ENCODE measurements at regions not wholly inside any gene's neighbourhood (a gene's known extent, or its start where the extent isn't known, plus 50 kb on each side); places are given as distances from the start of the nearest gene placed in this dataset.
A peak's percentile ranks its signal among the peaks of the same experiment; 100 is the strongest.

GRCh38 chr10:33899578-33900531 is 565.4 kb upstream of the NRP1 start:
- Histone ChIP-seq H3K79me2 (ENCODE audit: insufficient read depth) (no peaks in the 10 kb centered on the region), H4K20me1 (ENCODE audit: insufficient read depth) (no peaks in the 10 kb centered on the region), H3K4me2 (ENCODE audit: unreplicated experiment) (no peak overlapping the region), H3K9me3 (ENCODE audit: low read depth) (no peaks in the 10 kb centered on the region), H3K4me3 (no peak overlapping the region), H3K9me2 (ENCODE audit: insufficient read depth) (no peaks in the 10 kb centered on the region), H3K9ac (no peak overlapping the region), H3K36me3 (ENCODE audit: low read depth) (no peaks in the 10 kb centered on the region), H3F3A (ENCODE audit: insufficient read depth) (peaks cover 19% of the 10 kb centered on the region), H2AFZ (no peak overlapping the region), H3K4me1 (ENCODE audit: insufficient read depth) (peaks cover 24% of the 10 kb centered on the region), H3K27me3 (replicated peaks; ENCODE audit: insufficient read depth) (no peaks in the 10 kb centered on the region), H3K27ac (no peak overlapping the region)
- WGBS, 2 experiments (ENCODE audit: low coverage in 1 of 2, low lambda C conversion rate in 2 of 2, missing lambda C conversion rate in 2 of 2): 35 to 40% methylated on average over 5 of the region's 5 CpGs
- TF ChIP-seq EZH2phosphoT487 (IDR thresholded peaks at IDR 0.05; ENCODE audit: insufficient read depth, low read depth): no peak
- no peak for TF ChIP-seq EZH2 (IDR thresholded peaks at IDR 0.05; ENCODE audit: insufficient read depth, poor library complexity, severe bottlenecking)
- in situ Hi-C loops (cut with MboI): no loop called here
- peak; percentile 10 for DNase-seq

GRCh38 chr10:33897291-33897752 is 562.9 kb upstream of the NRP1 start:
- TF ChIP-seq EZH2 (IDR thresholded peaks at IDR 0.05; ENCODE audit: insufficient read depth, poor library complexity, severe bottlenecking): no peak
- no peak for TF ChIP-seq EZH2phosphoT487 (IDR thresholded peaks at IDR 0.05; ENCODE audit: insufficient read depth, low read depth)
- in situ Hi-C loops (cut with MboI): no loop called here
- no peaks in the 10 kb centered on the region for H3K79me2 ChIP-seq (ENCODE audit: insufficient read depth)
- no peak overlapping the region for H3K4me3 ChIP-seq
- DNase-seq: peak; percentile 61
- H2AFZ ChIP-seq: no peak overlapping the region
- 66 to 69% methylated on average over 6 of the region's 6 CpGs for WGBS, 2 experiments (ENCODE audit: low coverage in 1 of 2, low lambda C conversion rate in 2 of 2, missing lambda C conversion rate in 2 of 2)
- H3K4me2 ChIP-seq (ENCODE audit: unreplicated experiment): no peak overlapping the region
- no peak overlapping the region for H3K27ac ChIP-seq
- peaks cover 24% of the 10 kb centered on the region for H3K4me1 ChIP-seq (ENCODE audit: insufficient read depth)
- no peaks in the 10 kb centered on the region for H3K9me2 ChIP-seq (ENCODE audit: insufficient read depth)
- H3K9me3 ChIP-seq (ENCODE audit: low read depth): no peaks in the 10 kb centered on the region
- H4K20me1 ChIP-seq (ENCODE audit: insufficient read depth): no peaks in the 10 kb centered on the region
- H3F3A ChIP-seq (ENCODE audit: insufficient read depth): peaks cover 19% of the 10 kb centered on the region
- no peaks in the 10 kb centered on the region for H3K27me3 ChIP-seq (replicated peaks; ENCODE audit: insufficient read depth)
- H3K36me3 ChIP-seq (ENCODE audit: low read depth): no peaks in the 10 kb centered on the region
- H3K9ac ChIP-seq: no peak overlapping the region

- DNase-seq: peak; percentile 23
- Histone ChIP-seq H3K9me3 (ENCODE audit: low read depth) (no peaks in the 10 kb centered on the region), H3K9me2 (ENCODE audit: insufficient read depth) (no peaks in the 10 kb centered on the region), H3K36me3 (ENCODE audit: low read depth) (no peaks in the 10 kb centered on the region), H3K27ac (no peak overlapping the region), H3K4me1 (ENCODE audit: insufficient read depth) (0 out of 2 replicates have a peak, but pooled peaks cover 5% of the 10 kb centered on the region), H3K4me3 (no peak overlapping the region), H3F3A (ENCODE audit: insufficient read depth) (no peaks in the 10 kb centered on the region), H4K20me1 (ENCODE audit: insufficient read depth) (no peaks in the 10 kb centered on the region), H3K27me3 (replicated peaks; ENCODE audit: insufficient read depth) (no peaks in the 10 kb centered on the region), H2AFZ (no peak overlapping the region), H3K9ac (no peak overlapping the region), H3K4me2 (ENCODE audit: unreplicated experiment) (no peak overlapping the region), H3K79me2 (ENCODE audit: insufficient read depth) (no peaks in the 10 kb centered on the region)
- TF ChIP-seq EZH2 (IDR thresholded peaks at IDR 0.05; ENCODE audit: insufficient read depth, poor library complexity, severe bottlenecking): no peak
- no peak for TF ChIP-seq EZH2phosphoT487 (IDR thresholded peaks at IDR 0.05; ENCODE audit: insufficient read depth, low read depth)
- in situ Hi-C loops (cut with MboI): no loop called here
Measured at GRCh38 chr10:33893506-33893905, 559.0 kb upstream of the NRP1 start.

- H3K36me3 ChIP-seq (ENCODE audit: low read depth): no peaks in the 10 kb centered on the region
- in situ Hi-C loops (cut with MboI): no loop called here
- no peaks in the 10 kb centered on the region for H3K4me1 ChIP-seq (ENCODE audit: insufficient read depth)
- H4K20me1 ChIP-seq (ENCODE audit: insufficient read depth): no peaks in the 10 kb centered on the region
- no peaks in the 10 kb centered on the region for H3K27me3 ChIP-seq (replicated peaks; ENCODE audit: insufficient read depth)
- H3K27ac ChIP-seq: no peak overlapping the region
- no peak overlapping the region for H3K4me2 ChIP-seq (ENCODE audit: unreplicated experiment)
- H3F3A ChIP-seq (ENCODE audit: insufficient read depth): no peaks in the 10 kb centered on the region
- H3K9me2 ChIP-seq (ENCODE audit: insufficient read depth): no peaks in the 10 kb centered on the region
- no peak overlapping the region for H3K9ac ChIP-seq
- TF ChIP-seq EZH2phosphoT487 (IDR thresholded peaks at IDR 0.05; ENCODE audit: insufficient read depth, low read depth) (no peak), EZH2 (IDR thresholded peaks at IDR 0.05; ENCODE audit: insufficient read depth, poor library complexity, severe bottlenecking) (no peak)
- no peak for DNase-seq
- H3K9me3 ChIP-seq (ENCODE audit: low read depth): no peaks in the 10 kb centered on the region
- 67 to 79% methylated on average over 2 of the region's 2 CpGs for WGBS, 2 experiments (ENCODE audit: low coverage in 1 of 2, low lambda C conversion rate in 2 of 2, missing lambda C conversion rate in 2 of 2)
- no peak overlapping the region for H3K4me3 ChIP-seq
- no peaks in the 10 kb centered on the region for H3K79me2 ChIP-seq (ENCODE audit: insufficient read depth)
- no peak overlapping the region for H2AFZ ChIP-seq
Measured at GRCh38 chr10:33889371-33889770, 554.9 kb upstream of the NRP1 start.
